GM12878 (cell line): ENCODE measurements at regions not wholly inside any gene's neighbourhood (a gene's known extent, or its start where the extent isn't known, plus 50 kb on each side); places are given as distances from the start of the nearest gene placed in this dataset.

Experiments
- ATAC-seq: fragments of 200-7000 bp; cut with Tn5 transposase; 3 replicates; pipeline ENCODE4 v1.9.1; 2020; ENCODE audit warnings: mild to moderate bottlenecking, moderate library complexity
- BruUV-seq: library from RNA; stranded (reverse); fragments of 400-500 nt; replicated peaks from 2 replicates; lab custom pipeline; 2021; lab: Mats Ljungman, UMichigan
- CTCF ChIA-PET: fragments of 300-600 bp; sonication (Branson Sonifier 250); formaldehyde crosslinking; extraction: SDS; loops from one replicate; lab custom pipeline; 2021; ENCODE audit warnings: inconsistent platforms; lab: Yijun Ruan, JAX
- POLR2A ChIA-PET: fragments of 350-600 bp; formaldehyde crosslinking; extraction: SDS; loops from one replicate; lab custom pipeline; 2021; ENCODE audit warnings: inconsistent platforms; lab: Charles Lee
- RAD21 ChIA-PET: fragments of 300-600 bp; sonication (Branson Sonifier 250); formaldehyde crosslinking; loops from one replicate; lab custom pipeline; 2023; ENCODE audit warnings: antibody characterized with exemption; ENCODE audit not compliant: unreplicated experiment; lab: Charles Lee
- SMC1A ChIA-PET: fragments of 300-600 bp; sonication (Branson Sonifier 250); formaldehyde crosslinking; loops from one replicate; lab custom pipeline; 2023; ENCODE audit not compliant: unreplicated experiment, uncharacterized antibody; lab: Charles Lee
- DNase-seq: peaks from one replicate; pipeline ENCODE4 v3.0.0-alpha.2; 2011; ENCODE audit warnings: low read depth, low spot score
- FAIRE-seq: peaks from 3 replicates; lab custom pipeline; 2011; peaks lifted over from hg19 to GRCh38; lab: Jason Lieb, UNC
- H2AFZ ChIP-seq: 2 replicates; pipeline ENCODE4 v1.6.0; 2011; ENCODE audit warnings: low read depth, low read length, control low read depth; ENCODE audit not compliant: control insufficient read depth
- H3K27ac ChIP-seq: 2 replicates; pipeline ENCODE4 v1.5.1; 2011; ENCODE audit warnings: control low read depth; ENCODE audit not compliant: control insufficient read depth, insufficient read depth
- H3K27me3 ChIP-seq, 2 experiments: replicated peaks in 1 of 2; 2 replicates each; pipeline versions ENCODE4 v1.6.0 to v1.6.1; 2011; ENCODE audit warnings: low read length in 1 of 2; ENCODE audit not compliant: control insufficient read depth in 2 of 2, insufficient read depth in 2 of 2
- H3K36me3 ChIP-seq, 2 experiments: 2 replicates each; pipeline ENCODE4 v1.5.1; 2011; ENCODE audit warnings: low read length in 1 of 2; ENCODE audit not compliant: control insufficient read depth in 2 of 2, insufficient read depth in 2 of 2
- H3K4me1 ChIP-seq: 2 replicates; pipeline ENCODE4 v1.6.1; 2011; ENCODE audit warnings: mild to moderate bottlenecking, low read length, moderate library complexity, mixed read lengths; ENCODE audit not compliant: control insufficient read depth, insufficient read depth
- H3K4me2 ChIP-seq: 2 replicates; pipeline ENCODE4 v1.6.0; 2011; ENCODE audit warnings: control low read depth; ENCODE audit not compliant: control insufficient read depth, insufficient read depth
- H3K4me3 ChIP-seq: fragments of 200-600 bp; sonication (generic); 2 replicates; pipeline ENCODE4 v1.5.1; 2016
- H3K79me2 ChIP-seq: 2 replicates; pipeline ENCODE4 v1.6.0; 2011; ENCODE audit warnings: low read length; ENCODE audit not compliant: control insufficient read depth, insufficient read depth
- H3K9ac ChIP-seq: 2 replicates; pipeline ENCODE4 v1.8.0; 2011; ENCODE audit warnings: low read length, control low read depth, mixed read lengths; ENCODE audit not compliant: control insufficient read depth, insufficient read depth
- H3K9me3 ChIP-seq: replicated peaks from 3 replicates; pipeline ENCODE4 v1.5.1; 2011; ENCODE audit warnings: mild to moderate bottlenecking, low read length; ENCODE audit not compliant: control insufficient read depth, insufficient read depth
- H4K20me1 ChIP-seq: 2 replicates; pipeline ENCODE4 v1.6.0; 2011; ENCODE audit not compliant: control insufficient read depth, insufficient read depth
- CHD1 ChIP-seq: IDR thresholded peaks from 2 replicates; pipeline ENCODE4 v1.6.1; 2012; ENCODE audit warnings: low read depth, low read length, improper control_type of control experiment
- CREM ChIP-seq: IDR thresholded peaks from 2 replicates; pipeline ENCODE4 v1.6.1; 2014; ENCODE audit warnings: antibody characterized with exemption, low read depth
- EZH2 ChIP-seq: IDR thresholded peaks from 2 replicates; pipeline ENCODE4 v1.6.1; 2012; ENCODE audit warnings: low read depth, mild to moderate bottlenecking, control low read depth, inconsistent platforms, low read length, borderline replicate concordance; ENCODE audit not compliant: control insufficient read depth
- MEF2A ChIP-seq: IDR thresholded peaks from 2 replicates; pipeline ENCODE4 v1.6.1; 2011; ENCODE audit warnings: low read depth, mild to moderate bottlenecking, low read length, moderate library complexity; ENCODE audit not compliant: insufficient read depth
- NFXL1 ChIP-seq: fragments of 450-650 bp; IDR thresholded peaks from 2 replicates; pipeline ENCODE4 v1.6.1; 2017; ENCODE audit warnings: antibody characterized with exemption, mild to moderate bottlenecking, borderline replicate concordance
- ZNF217 ChIP-seq: fragments of 450-650 bp; IDR thresholded peaks from 2 replicates; pipeline ENCODE4 v1.6.1; 2017; ENCODE audit warnings: antibody characterized with exemption, mild to moderate bottlenecking
- WGBS: methylation state at CpG from one replicate; pipeline ENCODE4 v1.1.6; 2016; ENCODE audit warnings: low lambda C conversion rate; ENCODE audit not compliant: insufficient replicate concordance, insufficient coverage; ENCODE audit errors: missing lambda C conversion rate; 5-methylcytosine and 5-hydroxymethylcytosine counted together
- in situ Hi-C: fragments of 300-500 bp; cut with MboI; formaldehyde crosslinking; loops from 9 replicates; pipeline ENCODE4 v1.14.3; 2018; ENCODE audit warnings: mixed read lengths
- intact Hi-C: fragments of 100-400 bp; cut with micrococcal nuclease; formaldehyde crosslinking; loops from one replicate; pipeline ENCODE4 v1.14.2; 2022; ENCODE audit not compliant: unreplicated experiment
- TF ChIP-seq, protein P1 (sequence below): IDR thresholded peaks from 2 replicates; pipeline ENCODE4 v1.6.1; 2012; ENCODE audit warnings: mild to moderate bottlenecking, low read depth, low read length

- TF ChIP-seq, protein P1, sequence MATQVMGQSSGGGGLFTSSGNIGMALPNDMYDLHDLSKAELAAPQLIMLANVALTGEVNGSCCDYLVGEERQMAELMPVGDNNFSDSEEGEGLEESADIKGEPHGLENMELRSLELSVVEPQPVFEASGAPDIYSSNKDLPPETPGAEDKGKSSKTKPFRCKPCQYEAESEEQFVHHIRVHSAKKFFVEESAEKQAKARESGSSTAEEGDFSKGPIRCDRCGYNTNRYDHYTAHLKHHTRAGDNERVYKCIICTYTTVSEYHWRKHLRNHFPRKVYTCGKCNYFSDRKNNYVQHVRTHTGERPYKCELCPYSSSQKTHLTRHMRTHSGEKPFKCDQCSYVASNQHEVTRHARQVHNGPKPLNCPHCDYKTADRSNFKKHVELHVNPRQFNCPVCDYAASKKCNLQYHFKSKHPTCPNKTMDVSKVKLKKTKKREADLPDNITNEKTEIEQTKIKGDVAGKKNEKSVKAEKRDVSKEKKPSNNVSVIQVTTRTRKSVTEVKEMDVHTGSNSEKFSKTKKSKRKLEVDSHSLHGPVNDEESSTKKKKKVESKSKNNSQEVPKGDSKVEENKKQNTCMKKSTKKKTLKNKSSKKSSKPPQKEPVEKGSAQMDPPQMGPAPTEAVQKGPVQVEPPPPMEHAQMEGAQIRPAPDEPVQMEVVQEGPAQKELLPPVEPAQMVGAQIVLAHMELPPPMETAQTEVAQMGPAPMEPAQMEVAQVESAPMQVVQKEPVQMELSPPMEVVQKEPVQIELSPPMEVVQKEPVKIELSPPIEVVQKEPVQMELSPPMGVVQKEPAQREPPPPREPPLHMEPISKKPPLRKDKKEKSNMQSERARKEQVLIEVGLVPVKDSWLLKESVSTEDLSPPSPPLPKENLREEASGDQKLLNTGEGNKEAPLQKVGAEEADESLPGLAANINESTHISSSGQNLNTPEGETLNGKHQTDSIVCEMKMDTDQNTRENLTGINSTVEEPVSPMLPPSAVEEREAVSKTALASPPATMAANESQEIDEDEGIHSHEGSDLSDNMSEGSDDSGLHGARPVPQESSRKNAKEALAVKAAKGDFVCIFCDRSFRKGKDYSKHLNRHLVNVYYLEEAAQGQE = no peak
- no peak for TF ChIP-seq CREM
- TF ChIP-seq NFXL1 = no peak
Observed at GRCh38 chr2:104756118-104756517, 97.8 kb upstream of the POU3F3 start (continued).

GRCh38 chr2:104757056-104757455 is 96.9 kb upstream of the POU3F3 start:
- TF ChIP-seq EZH2 (no peak), CHD1 (no peak), MEF2A (no peak), ZNF217 (no peak)
- Histone ChIP-seq H3K27me3 (peaks cover 0 to 1% of the 10 kb centered on the region in 2 experiments; a peak in 2 of 4 replicates), H4K20me1 (no peaks in the 10 kb centered on the region), H3K27ac (no peak overlapping the region), H3K4me2 (no peak overlapping the region), H3K9ac (no peak overlapping the region), H3K36me3 (no peaks in the 10 kb centered on the region), H2AFZ (no peak overlapping the region), H3K79me2 (no peaks in the 10 kb centered on the region), H3K4me1 (no peaks in the 10 kb centered on the region), H3K4me3 (no peak overlapping the region), H3K9me3 (no peaks in the 10 kb centered on the region)
- BruUV-seq = no TSS peak
- ATAC-seq (no peak), FAIRE-seq (no peak), DNase-seq (no peak)
- POLR2A ChIA-PET = no interaction called here
- intact Hi-C loops = no loop called here
- RAD21 ChIA-PET = no interaction called here
- in situ Hi-C loops = no loop called here
- WGBS = 47% methylated on average over 5 of the region's 5 CpGs
- CTCF ChIA-PET = no interaction called here
- SMC1A ChIA-PET = no interaction called here
